PFSK-1 (cell line): ENCODE measurements at regions not wholly inside any gene's neighbourhood (a gene's known extent, or its start where the extent isn't known, plus 50 kb on each side); places are given as distances from the start of the nearest gene placed in this dataset.

Experiments
- FOXP2 ChIP-seq: optimal IDR thresholded peaks from 2 replicates; pipeline ENCODE3; 2011; ENCODE audit warnings: borderline replicate concordance, control low read depth, inconsistent platforms; ENCODE audit not compliant: insufficient read depth; ENCODE audit errors: extremely low read length, extremely low read depth
- POLR2AphosphoS5 ChIP-seq: IDR thresholded peaks from 2 replicates; pipeline ENCODE4 v1.6.1; 2012; ENCODE audit warnings: low read depth, mild to moderate bottlenecking, control low read depth, low read length, moderate library complexity
- SIN3A ChIP-seq: IDR thresholded peaks from 2 replicates; pipeline ENCODE4 v1.6.1; 2012; ENCODE audit warnings: mild to moderate bottlenecking, low read length, moderate library complexity, borderline replicate concordance; ENCODE audit not compliant: insufficient read depth
- TAF1 ChIP-seq: IDR thresholded peaks from 2 replicates; pipeline ENCODE4 v1.6.1; 2012; ENCODE audit warnings: low read length, control low read depth, borderline replicate concordance; ENCODE audit not compliant: insufficient read depth
- TF ChIP-seq, protein P1 (sequence below), 2 experiments: IDR thresholded peaks; 2 replicates each; pipeline versions ENCODE4 v1.6.1 to v1.8.0; 2011 to 2012; ENCODE audit warnings: low read depth in 2 of 2, low read length in 2 of 2, control low read depth in 1 of 2, inconsistent platforms in 1 of 2, mild to moderate bottlenecking in 1 of 2, moderate library complexity in 1 of 2; ENCODE audit not compliant: insufficient read depth in 1 of 2

DNA sequence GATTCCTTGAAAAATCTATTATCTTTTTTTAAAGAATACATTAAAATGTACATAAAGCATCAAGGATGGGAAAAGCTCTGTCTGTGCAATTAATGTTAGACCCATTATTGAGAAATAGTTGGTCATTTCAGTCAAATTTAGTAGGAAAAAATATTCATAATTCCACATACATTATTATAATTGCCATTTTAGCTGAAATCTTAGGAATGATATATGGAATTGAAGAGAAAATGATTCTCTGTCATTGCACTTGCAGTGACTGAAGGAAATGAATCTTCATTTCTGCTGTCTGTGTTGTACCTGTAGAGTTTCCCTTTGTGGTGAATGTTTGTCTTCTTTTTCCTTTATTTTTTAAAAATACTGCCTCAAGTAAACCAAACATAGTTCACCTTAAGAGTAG is 473.9 kb downstream of the C3orf38 start:
- TF ChIP-seq POLR2AphosphoS5 = no peak
- TF ChIP-seq, protein P1, sequence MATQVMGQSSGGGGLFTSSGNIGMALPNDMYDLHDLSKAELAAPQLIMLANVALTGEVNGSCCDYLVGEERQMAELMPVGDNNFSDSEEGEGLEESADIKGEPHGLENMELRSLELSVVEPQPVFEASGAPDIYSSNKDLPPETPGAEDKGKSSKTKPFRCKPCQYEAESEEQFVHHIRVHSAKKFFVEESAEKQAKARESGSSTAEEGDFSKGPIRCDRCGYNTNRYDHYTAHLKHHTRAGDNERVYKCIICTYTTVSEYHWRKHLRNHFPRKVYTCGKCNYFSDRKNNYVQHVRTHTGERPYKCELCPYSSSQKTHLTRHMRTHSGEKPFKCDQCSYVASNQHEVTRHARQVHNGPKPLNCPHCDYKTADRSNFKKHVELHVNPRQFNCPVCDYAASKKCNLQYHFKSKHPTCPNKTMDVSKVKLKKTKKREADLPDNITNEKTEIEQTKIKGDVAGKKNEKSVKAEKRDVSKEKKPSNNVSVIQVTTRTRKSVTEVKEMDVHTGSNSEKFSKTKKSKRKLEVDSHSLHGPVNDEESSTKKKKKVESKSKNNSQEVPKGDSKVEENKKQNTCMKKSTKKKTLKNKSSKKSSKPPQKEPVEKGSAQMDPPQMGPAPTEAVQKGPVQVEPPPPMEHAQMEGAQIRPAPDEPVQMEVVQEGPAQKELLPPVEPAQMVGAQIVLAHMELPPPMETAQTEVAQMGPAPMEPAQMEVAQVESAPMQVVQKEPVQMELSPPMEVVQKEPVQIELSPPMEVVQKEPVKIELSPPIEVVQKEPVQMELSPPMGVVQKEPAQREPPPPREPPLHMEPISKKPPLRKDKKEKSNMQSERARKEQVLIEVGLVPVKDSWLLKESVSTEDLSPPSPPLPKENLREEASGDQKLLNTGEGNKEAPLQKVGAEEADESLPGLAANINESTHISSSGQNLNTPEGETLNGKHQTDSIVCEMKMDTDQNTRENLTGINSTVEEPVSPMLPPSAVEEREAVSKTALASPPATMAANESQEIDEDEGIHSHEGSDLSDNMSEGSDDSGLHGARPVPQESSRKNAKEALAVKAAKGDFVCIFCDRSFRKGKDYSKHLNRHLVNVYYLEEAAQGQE (IDR thresholded peaks at IDR 0.05; ENCODE audit: insufficient read depth in 1 of 2, low read depth in 2 of 2, low read length in 2 of 2) = no peak
- no peak for TF ChIP-seq FOXP2
- TF ChIP-seq SIN3A = no peak
- no peak for TF ChIP-seq TAF1

DNA sequence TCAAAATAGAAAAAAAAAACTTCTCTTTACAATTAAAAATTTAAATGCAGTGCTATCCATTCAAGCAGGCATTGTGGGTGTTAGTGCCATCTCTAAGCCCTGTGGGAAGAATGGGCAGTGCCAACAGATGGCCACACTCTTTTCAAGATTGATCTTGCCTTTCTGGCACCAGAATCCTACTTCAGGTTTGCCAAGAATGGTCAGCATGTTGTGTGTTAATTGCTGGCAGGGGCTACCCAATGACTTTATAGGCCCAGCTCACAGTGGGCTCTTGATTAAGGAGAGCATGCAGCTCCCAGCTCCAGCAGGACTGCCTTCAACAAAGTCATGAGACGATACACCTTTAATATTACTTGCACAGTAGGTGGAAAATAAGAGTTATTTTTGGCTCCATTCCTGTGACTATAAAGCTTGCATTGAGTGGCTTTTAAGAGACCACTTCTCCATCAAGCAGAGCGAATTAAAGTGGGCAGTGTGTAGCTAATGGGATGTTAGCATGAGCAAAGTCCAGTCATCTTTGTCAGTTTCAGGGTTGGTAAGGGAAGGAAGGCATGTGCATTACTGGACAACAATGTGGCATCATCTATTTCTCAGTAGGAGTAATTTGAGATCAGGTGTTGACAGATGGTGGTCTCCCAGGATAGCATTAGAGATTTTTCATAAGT is 476.8 kb downstream of the C3orf38 start:
- TF ChIP-seq SIN3A = no peak
- no peak for TF ChIP-seq FOXP2
- TF ChIP-seq POLR2AphosphoS5 = no peak
- TF ChIP-seq TAF1 = no peak
- TF ChIP-seq, protein P1 (IDR thresholded peaks at IDR 0.05; ENCODE audit: insufficient read depth in 1 of 2, low read depth in 2 of 2, low read length in 2 of 2) = no peak

DNA sequence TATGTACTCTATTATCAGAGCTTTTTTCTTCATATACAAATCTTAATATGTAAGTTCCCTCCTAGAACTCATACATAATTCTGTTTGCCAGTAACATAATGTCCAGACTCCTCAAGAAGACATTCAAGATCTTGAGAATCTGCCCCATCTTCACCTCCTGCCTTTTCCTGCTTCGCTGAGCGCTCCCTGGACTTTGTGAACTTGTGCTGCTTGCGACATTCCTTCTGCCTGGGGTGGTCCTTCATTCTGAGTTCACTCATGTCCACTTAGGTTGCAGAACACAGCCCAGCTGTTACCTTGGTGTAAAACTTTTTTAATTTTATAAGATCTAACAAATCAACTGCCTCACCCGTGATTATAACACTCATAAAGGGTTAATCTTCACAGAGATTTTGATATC is 478.5 kb upstream of the EPHA3 start:
- TF ChIP-seq TAF1 (no peak), SIN3A (no peak), FOXP2 (no peak), POLR2AphosphoS5 (no peak)
- TF ChIP-seq, protein P1 (IDR thresholded peaks at IDR 0.05; ENCODE audit: insufficient read depth in 1 of 2, low read depth in 2 of 2, low read length in 2 of 2) = no peak

DNA sequence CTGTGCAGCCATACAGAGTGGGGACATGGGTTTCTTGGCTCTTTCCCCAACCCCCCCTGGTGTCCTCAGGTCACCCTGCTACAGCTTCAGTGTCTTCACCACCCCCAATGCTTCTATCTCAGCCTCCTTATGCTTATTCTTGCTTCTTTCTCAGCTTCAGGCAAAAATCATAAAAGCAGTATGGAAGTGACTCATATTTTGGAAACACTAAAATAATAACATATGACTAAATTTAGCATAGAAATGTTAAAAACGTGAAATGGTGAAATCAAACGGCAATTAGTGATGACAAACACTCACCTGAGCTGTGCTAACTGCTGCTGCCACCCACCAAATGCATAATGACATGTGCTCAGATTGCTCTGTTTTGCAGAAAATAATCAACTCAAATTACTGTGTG is 475.2 kb upstream of the EPHA3 start:
- no peak for TF ChIP-seq POLR2AphosphoS5
- TF ChIP-seq SIN3A = no peak
- no peak for TF ChIP-seq FOXP2
- no peak for TF ChIP-seq TAF1
- TF ChIP-seq, protein P1 (IDR thresholded peaks at IDR 0.05; ENCODE audit: insufficient read depth in 1 of 2, low read depth in 2 of 2, low read length in 2 of 2) = no peak

DNA sequence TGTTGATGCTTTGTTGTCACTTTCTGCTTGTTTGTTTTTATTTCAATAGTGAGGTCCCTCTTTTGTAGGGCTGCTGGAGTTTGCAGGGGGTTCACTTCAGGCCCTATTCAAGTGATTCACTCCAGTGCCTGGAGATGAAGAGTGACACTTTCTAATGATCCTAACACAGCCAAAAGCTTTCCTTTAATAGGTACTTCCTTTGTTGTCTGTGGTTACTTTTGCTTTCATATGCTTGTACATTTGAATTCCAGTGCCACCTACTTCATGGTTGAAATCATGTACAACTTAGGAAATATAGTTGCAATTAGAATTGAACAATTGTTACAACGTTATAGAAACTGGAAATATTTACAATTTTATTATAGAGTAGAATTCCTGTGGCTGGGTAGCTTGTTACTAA is 466.8 kb upstream of the EPHA3 start:
- no peak for TF ChIP-seq SIN3A
- no peak for TF ChIP-seq TAF1
- TF ChIP-seq FOXP2 = no peak
- no peak for TF ChIP-seq POLR2AphosphoS5
- TF ChIP-seq, protein P1 (IDR thresholded peaks at IDR 0.05; ENCODE audit: insufficient read depth in 1 of 2, low read depth in 2 of 2, low read length in 2 of 2) = no peak
